ENCODE measurements at regions not wholly inside any gene's neighbourhood (a gene's known extent, or its start where the extent isn't known, plus 50 kb on each side); places are given as distances from the start of the nearest gene placed in this dataset.

- intact Hi-C loops (cut with micrococcal nuclease; ENCODE audit: unreplicated experiment), result no loop called here
- peaks cover 5% of the 10 kb centered on the region for H3K4me1 Mint-ChIP-seq (ENCODE audit: low read depth, unreplicated experiment)
- Histone ChIP-seq H3K4me3 (ENCODE audit: low read depth, low read length) (no peak overlapping the region), H3K36me3 (ENCODE audit: control insufficient read depth, insufficient read depth, low read length) (no peaks in the 10 kb centered on the region), H3K9me3 (no peaks in the 10 kb centered on the region), H3K4me1 (peaks cover 5% of the 10 kb centered on the region; the same call in 1 of the 2 replicates), H3K27me3 (replicated peaks; ENCODE audit: control insufficient read depth, insufficient read depth, low read length) (no peaks in the 10 kb centered on the region)
- no TSS peak for BruUV-seq (replicated peaks)
- POLR2A ChIA-PET, result no interaction called here
- no peaks in the 10 kb centered on the region for H3K9me3 Mint-ChIP-seq (ENCODE audit: unreplicated experiment)
- no peak overlapping the region for H3K27ac Mint-ChIP-seq (ENCODE audit: unreplicated experiment)
- no peak overlapping the region for H3K4me3 Mint-ChIP-seq (ENCODE audit: unreplicated experiment)
- TF ChIP-seq, protein P1, sequence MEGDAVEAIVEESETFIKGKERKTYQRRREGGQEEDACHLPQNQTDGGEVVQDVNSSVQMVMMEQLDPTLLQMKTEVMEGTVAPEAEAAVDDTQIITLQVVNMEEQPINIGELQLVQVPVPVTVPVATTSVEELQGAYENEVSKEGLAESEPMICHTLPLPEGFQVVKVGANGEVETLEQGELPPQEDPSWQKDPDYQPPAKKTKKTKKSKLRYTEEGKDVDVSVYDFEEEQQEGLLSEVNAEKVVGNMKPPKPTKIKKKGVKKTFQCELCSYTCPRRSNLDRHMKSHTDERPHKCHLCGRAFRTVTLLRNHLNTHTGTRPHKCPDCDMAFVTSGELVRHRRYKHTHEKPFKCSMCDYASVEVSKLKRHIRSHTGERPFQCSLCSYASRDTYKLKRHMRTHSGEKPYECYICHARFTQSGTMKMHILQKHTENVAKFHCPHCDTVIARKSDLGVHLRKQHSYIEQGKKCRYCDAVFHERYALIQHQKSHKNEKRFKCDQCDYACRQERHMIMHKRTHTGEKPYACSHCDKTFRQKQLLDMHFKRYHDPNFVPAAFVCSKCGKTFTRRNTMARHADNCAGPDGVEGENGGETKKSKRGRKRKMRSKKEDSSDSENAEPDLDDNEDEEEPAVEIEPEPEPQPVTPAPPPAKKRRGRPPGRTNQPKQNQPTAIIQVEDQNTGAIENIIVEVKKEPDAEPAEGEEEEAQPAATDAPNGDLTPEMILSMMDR (IDR thresholded peaks at IDR 0.05; ENCODE audit: insufficient read depth in 1 of 2, low read depth in 1 of 2, low read length in 1 of 2, severe bottlenecking in 1 of 2, unreplicated experiment in 1 of 2), result no peak
- no peak for DNase-seq
- CTCF ChIA-PET, result no interaction called here
- H3K27me3 Mint-ChIP-seq (ENCODE audit: insufficient read depth, unreplicated experiment), result no peaks in the 10 kb centered on the region
- no peaks in the 10 kb centered on the region for H3K36me3 Mint-ChIP-seq (ENCODE audit: insufficient read depth, unreplicated experiment)
These were observed 69.9 kb downstream of the HYCC1 start for GRCh38 chr7:22944022-22944421.

DNA sequence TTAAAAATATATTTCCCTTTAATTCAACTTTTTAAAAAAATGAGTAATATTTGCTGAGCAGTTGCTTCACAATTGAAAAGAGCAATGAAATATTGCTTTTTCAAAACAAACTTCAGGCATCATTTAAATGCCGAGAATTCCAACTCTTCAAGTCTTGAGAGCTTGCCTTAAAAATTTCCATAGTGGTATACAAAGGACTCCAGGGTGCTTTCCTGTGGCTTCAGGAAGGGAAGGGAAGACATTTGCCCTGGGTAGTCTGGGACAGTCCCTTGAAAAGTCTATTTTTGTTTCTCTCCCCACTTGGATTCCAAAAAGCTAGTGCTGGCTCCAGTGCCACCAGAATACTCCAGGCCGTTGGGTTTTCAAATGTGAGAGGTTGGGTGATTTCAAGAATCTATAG, 71.7 kb downstream of the HYCC1 start:
- H3K9me3 Mint-ChIP-seq (ENCODE audit: unreplicated experiment), result no peaks in the 10 kb centered on the region
- H3K4me3 Mint-ChIP-seq (ENCODE audit: unreplicated experiment), result no peak overlapping the region
- POLR2A ChIA-PET, result no interaction called here
- Histone ChIP-seq H3K27me3 (replicated peaks; ENCODE audit: control insufficient read depth, insufficient read depth, low read length) (no peaks in the 10 kb centered on the region), H3K4me1 (no peaks in the 10 kb centered on the region; the same call in 1 of the 2 replicates), H3K9me3 (no peaks in the 10 kb centered on the region), H3K36me3 (ENCODE audit: control insufficient read depth, insufficient read depth, low read length) (no peaks in the 10 kb centered on the region), H3K4me3 (ENCODE audit: low read depth, low read length) (no peak overlapping the region)
- DNase-seq, result no peak
- CTCF ChIA-PET, result no interaction called here
- no peaks in the 10 kb centered on the region for H3K36me3 Mint-ChIP-seq (ENCODE audit: insufficient read depth, unreplicated experiment)
- intact Hi-C loops (cut with micrococcal nuclease; ENCODE audit: unreplicated experiment), result no loop called here
- no TSS peak for BruUV-seq (replicated peaks)
- no peaks in the 10 kb centered on the region for H3K27me3 Mint-ChIP-seq (ENCODE audit: insufficient read depth, unreplicated experiment)
- TF ChIP-seq, protein P1 (IDR thresholded peaks at IDR 0.05; ENCODE audit: insufficient read depth in 1 of 2, low read depth in 1 of 2, low read length in 1 of 2, severe bottlenecking in 1 of 2, unreplicated experiment in 1 of 2), result no peak
- H3K4me1 Mint-ChIP-seq (ENCODE audit: low read depth, unreplicated experiment), result peaks cover 5% of the 10 kb centered on the region
- H3K27ac Mint-ChIP-seq (ENCODE audit: unreplicated experiment), result no peak overlapping the region

- CTCF ChIA-PET, result no interaction called here
- H3K4me1 Mint-ChIP-seq (ENCODE audit: low read depth, unreplicated experiment), result peaks cover 5% of the 10 kb centered on the region
- no peak overlapping the region for H3K4me3 Mint-ChIP-seq (ENCODE audit: unreplicated experiment)
These were observed 74.1 kb downstream of the HYCC1 start for GRCh38 chr7:22939842-22940241.

More at GRCh38 chr7:22939842-22940241, 74.1 kb downstream of the HYCC1 start:
- no peaks in the 10 kb centered on the region for H3K9me3 Mint-ChIP-seq (ENCODE audit: unreplicated experiment)
- H3K27me3 ChIP-seq (replicated peaks; ENCODE audit: control insufficient read depth, insufficient read depth, low read length), result no peaks in the 10 kb centered on the region
- BruUV-seq (replicated peaks), result no TSS peak
- no peak for DNase-seq
- no peaks in the 10 kb centered on the region for H3K36me3 Mint-ChIP-seq (ENCODE audit: insufficient read depth, unreplicated experiment)
- no peaks in the 10 kb centered on the region for H3K36me3 ChIP-seq (ENCODE audit: control insufficient read depth, insufficient read depth, low read length)
- no peaks in the 10 kb centered on the region for H3K27me3 Mint-ChIP-seq (ENCODE audit: insufficient read depth, unreplicated experiment)
- POLR2A ChIA-PET, result no interaction called here
- TF ChIP-seq, protein P1 (IDR thresholded peaks at IDR 0.05; ENCODE audit: insufficient read depth in 1 of 2, low read depth in 1 of 2, low read length in 1 of 2, severe bottlenecking in 1 of 2, unreplicated experiment in 1 of 2), result no peak
- no peaks in the 10 kb centered on the region for H3K9me3 ChIP-seq
- no peak overlapping the region for H3K4me3 ChIP-seq (ENCODE audit: low read depth, low read length)
- H3K27ac Mint-ChIP-seq (ENCODE audit: unreplicated experiment), result no peak overlapping the region
- H3K4me1 ChIP-seq, result peaks cover 3% of the 10 kb centered on the region; the same call in 1 of the 2 replicates
- intact Hi-C loops (cut with micrococcal nuclease; ENCODE audit: unreplicated experiment), result no loop called here
